ENCODE measurements at regions not wholly inside any gene's neighbourhood (a gene's known extent, or its start where the extent isn't known, plus 50 kb on each side); places are given as distances from the start of the nearest gene placed in this dataset.

DNA sequence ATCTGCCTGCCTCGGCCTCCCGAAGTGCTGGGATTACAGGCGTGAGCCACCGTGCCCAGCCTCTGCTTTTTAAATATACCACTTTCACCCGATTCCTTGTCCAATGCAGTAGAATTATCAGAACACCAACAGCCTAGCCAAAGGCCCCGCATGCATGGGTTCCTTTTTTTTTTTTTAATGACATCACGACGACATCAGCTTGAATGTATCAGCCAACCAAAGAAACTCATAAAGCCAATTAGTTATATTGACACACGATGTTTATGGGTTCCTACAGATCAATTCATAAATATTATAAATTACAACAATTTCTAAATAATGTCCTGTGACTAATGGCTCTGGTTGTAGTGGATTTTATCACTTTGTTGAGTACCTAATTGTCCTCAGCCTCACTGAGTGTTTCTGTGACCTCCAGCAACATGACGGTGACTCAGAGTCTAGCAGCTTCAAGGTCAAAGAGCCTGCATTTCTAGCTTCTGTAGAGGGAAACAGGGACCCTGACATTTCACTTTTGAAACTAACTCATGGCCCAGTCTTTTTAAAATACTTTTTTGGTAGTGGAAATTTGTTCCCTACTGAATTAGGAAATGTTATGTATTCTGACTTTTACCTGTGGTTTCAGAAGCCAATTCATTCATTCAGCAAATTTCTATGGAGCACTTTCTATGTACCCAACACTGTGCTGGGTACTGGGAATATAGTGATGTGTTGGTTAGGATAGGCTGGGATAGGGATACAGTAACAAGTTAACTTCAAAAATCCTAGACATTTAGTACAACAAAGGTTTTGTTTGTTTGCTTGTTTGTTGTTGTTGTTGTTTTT lies 144.1 kb downstream of the SUDS3 start:
- TF ChIP-seq POLR2AphosphoS5 (IDR thresholded peaks at IDR 0.05): no peak
- TF ChIP-seq, protein P1, sequence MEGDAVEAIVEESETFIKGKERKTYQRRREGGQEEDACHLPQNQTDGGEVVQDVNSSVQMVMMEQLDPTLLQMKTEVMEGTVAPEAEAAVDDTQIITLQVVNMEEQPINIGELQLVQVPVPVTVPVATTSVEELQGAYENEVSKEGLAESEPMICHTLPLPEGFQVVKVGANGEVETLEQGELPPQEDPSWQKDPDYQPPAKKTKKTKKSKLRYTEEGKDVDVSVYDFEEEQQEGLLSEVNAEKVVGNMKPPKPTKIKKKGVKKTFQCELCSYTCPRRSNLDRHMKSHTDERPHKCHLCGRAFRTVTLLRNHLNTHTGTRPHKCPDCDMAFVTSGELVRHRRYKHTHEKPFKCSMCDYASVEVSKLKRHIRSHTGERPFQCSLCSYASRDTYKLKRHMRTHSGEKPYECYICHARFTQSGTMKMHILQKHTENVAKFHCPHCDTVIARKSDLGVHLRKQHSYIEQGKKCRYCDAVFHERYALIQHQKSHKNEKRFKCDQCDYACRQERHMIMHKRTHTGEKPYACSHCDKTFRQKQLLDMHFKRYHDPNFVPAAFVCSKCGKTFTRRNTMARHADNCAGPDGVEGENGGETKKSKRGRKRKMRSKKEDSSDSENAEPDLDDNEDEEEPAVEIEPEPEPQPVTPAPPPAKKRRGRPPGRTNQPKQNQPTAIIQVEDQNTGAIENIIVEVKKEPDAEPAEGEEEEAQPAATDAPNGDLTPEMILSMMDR (IDR thresholded peaks at IDR 0.05; ENCODE audit: poor library complexity, severe bottlenecking): no peak
- TF ChIP-seq SMC3 (conservative IDR thresholded peaks at IDR 0.05; ENCODE audit: poor library complexity): no peak
